Lung (tissue), 11 donors: ENCODE measurements at regions not wholly inside any gene's neighbourhood (a gene's known extent, or its start where the extent isn't known, plus 50 kb on each side); places are given as distances from the start of the nearest gene placed in this dataset.

Experiments used
- ATAC-seq: fragments of 200-7000 bp; cut with Tn5 transposase; one replicate; pipeline ENCODE4 v1.9.1; 2020; ENCODE audit warnings: moderate number of reproducible peaks; ENCODE audit not compliant: insufficient read depth, low FRiP score
- DNase-seq, 3 donors: peaks; one replicate each; pipeline ENCODE4 v3.0.0-alpha.2; 2013 to 2017
- H3K27ac ChIP-seq, 2 donors: one replicate each; pipeline ENCODE4 v1.5.1; 2013; ENCODE audit warnings: mild to moderate bottlenecking in 2 of 2, moderate library complexity in 2 of 2, control low read depth in 1 of 2, inconsistent platforms in 1 of 2, low read depth in 1 of 2, low read length in 1 of 2
- H3K27me3 ChIP-seq, 3 donors: one replicate each; pipeline ENCODE4 v1.5.1; 2013; ENCODE audit warnings: low read length in 2 of 3; ENCODE audit not compliant: control insufficient read depth in 3 of 3, insufficient read depth in 3 of 3
- H3K36me3 ChIP-seq, 4 donors: one replicate each; pipeline ENCODE4 v1.5.1; 2013; ENCODE audit warnings: low read length in 4 of 4, mild to moderate bottlenecking in 1 of 4, moderate library complexity in 1 of 4; ENCODE audit not compliant: control insufficient read depth in 4 of 4, insufficient read depth in 4 of 4
- H3K4me1 ChIP-seq, 5 donors: one replicate each; pipeline ENCODE4 v1.5.1; 2013; ENCODE audit warnings: low read length in 5 of 5, mild to moderate bottlenecking in 2 of 5, moderate library complexity in 1 of 5; ENCODE audit not compliant: control insufficient read depth in 5 of 5, insufficient read depth in 5 of 5
- H3K4me3 ChIP-seq: one replicate; pipeline ENCODE4 v1.5.1; 2013; ENCODE audit warnings: mild to moderate bottlenecking, control low read depth, moderate library complexity
- H3K9ac ChIP-seq, 2 donors: one replicate each; pipeline ENCODE4 v1.5.1; 2013; ENCODE audit warnings: low read length in 2 of 2, control low read depth in 1 of 2; ENCODE audit not compliant: insufficient read depth in 1 of 2
- H3K9me3 ChIP-seq, 4 donors: one replicate each; pipeline ENCODE4 v1.5.1; 2013; ENCODE audit warnings: low read length in 3 of 4, mild to moderate bottlenecking in 1 of 4, moderate library complexity in 1 of 4; ENCODE audit not compliant: control insufficient read depth in 4 of 4, insufficient read depth in 3 of 4
- CTCF ChIP-seq: IDR thresholded peaks from 2 replicates; pipeline ENCODE4 v1.5.1; 2012; ENCODE audit warnings: mild to moderate bottlenecking; ENCODE audit errors: control extremely low read depth, extremely low read depth
- WGBS, 2 donors: extraction: QIAGEN DNeasy Blood & Tissue Kit; methylation state at CpG; one replicate each; pipeline ENCODE4 v1.1.7; 2013; 5-methylcytosine and 5-hydroxymethylcytosine counted together
- donor health status: control.
- donor health status: control.
- donor health status: Bipolar disorder and iron deficiency.
- donor health status: healthy.
- donor health status: DM: yes; HTN: yes; CAD: no.

DNA sequence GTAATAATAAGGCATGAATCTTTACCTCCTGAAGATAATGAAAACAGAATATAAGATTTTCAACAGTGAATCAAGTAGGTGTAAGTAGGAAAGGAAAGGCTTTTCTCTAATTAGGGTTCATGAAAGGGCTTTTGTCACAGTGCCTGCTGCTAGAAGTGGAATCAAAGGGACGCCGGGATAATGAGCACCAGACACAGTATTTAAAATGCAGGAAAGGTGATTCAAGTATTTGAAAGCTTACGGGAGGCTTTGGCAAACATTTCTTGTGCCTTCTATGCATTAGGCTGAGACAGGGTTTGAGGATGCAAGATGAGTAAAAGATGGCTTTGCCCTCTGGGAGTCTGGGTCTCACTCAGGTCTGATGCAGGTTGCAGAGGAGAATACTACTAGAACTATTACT is 70.5 kb upstream of the ANO4 start:
- ATAC-seq = no peak
- H3K4me3 ChIP-seq = no peak overlapping the region
- no peak overlapping the region for H3K9ac ChIP-seq
- peaks cover 0 to 45% (median 20%) of the 10 kb centered on the region in 3 donors for H3K27me3 ChIP-seq
- H3K4me1 ChIP-seq = no peaks in the 10 kb centered on the region
- no peaks in the 10 kb centered on the region for H3K36me3 ChIP-seq
- WGBS, 2 donors = 64 to 78% methylated on average over 3 of the region's 3 CpGs
- H3K9me3 ChIP-seq = peaks cover 0 to 1% (median 0%) of the 10 kb centered on the region in 4 donors
- DNase-seq = no peak
- no peak for TF ChIP-seq CTCF
- H3K27ac ChIP-seq = no peak overlapping the region

GRCh38 chr12:100733817-100734593 is 60.6 kb upstream of the ANO4 start:
- no peak overlapping the region for H3K4me3 ChIP-seq
- no peaks in the 10 kb centered on the region for H3K4me1 ChIP-seq
- WGBS, 2 donors = 43 to 66% methylated on average over 5 of the region's 5 CpGs
- peaks cover 0 to 15% (median 2%) of the 10 kb centered on the region in 3 donors for H3K27me3 ChIP-seq
- peak; percentile 18 for TF ChIP-seq CTCF
- no peak overlapping the region for H3K27ac ChIP-seq
- no peak overlapping the region for H3K9ac ChIP-seq
- peak in 2 of 3 donors; percentile 34 to 45 for DNase-seq
- H3K9me3 ChIP-seq = no peaks in the 10 kb centered on the region
- H3K36me3 ChIP-seq = no peaks in the 10 kb centered on the region
- ATAC-seq = no peak

- Histone ChIP-seq H3K9me3 (no peaks in the 10 kb centered on the region), H3K27me3 (peaks cover 0 to 11% (median 2%) of the 10 kb centered on the region in 3 donors), H3K36me3 (no peaks in the 10 kb centered on the region), H3K27ac (no peak overlapping the region), H3K4me1 (no peaks in the 10 kb centered on the region), H3K9ac (no peak overlapping the region), H3K4me3 (no peak overlapping the region)
- 61 to 70% methylated on average over 2 of the region's 2 CpGs for WGBS, 2 donors
- DNase-seq (no peak), ATAC-seq (no peak)
- TF ChIP-seq CTCF = no peak
These were observed 57.4 kb upstream of the ANO4 start for GRCh38 chr12:100737168-100737567.
